Natural killer cell treated with Interleukin-12 subunit alpha and Interleukin-12 subunit beta and Interleukin-15 and Interleukin-18, amount 100 ng/mL, for 72 hours (primary cell): ENCODE measurements at regions not wholly inside any gene's neighbourhood (a gene's known extent, or its start where the extent isn't known, plus 50 kb on each side); places are given as distances from the start of the nearest gene placed in this dataset.
A peak's percentile ranks its signal among the peaks of the same experiment; 100 is the strongest.
"Not testable (repeated sequence)": the region's sequence is repeated elsewhere in the genome, so short reads cannot be mapped to it uniquely, and the experiment has no call there.

Experiments
- ATAC-seq, 2 donors: fragments of 150-1000 bp; cut with Tn5 transposase in 1 of 2; sonication (Bioruptor Pico), chemical (Tn5 transposase) in 1 of 2; 2 replicates each; pipeline ENCODE4 v1.10.0; 2021
- DNase-seq: peaks from one replicate; pipeline ENCODE4 v3.0.0; 2022; ENCODE audit warnings: low spot score
- H3K27ac Mint-ChIP-seq, 2 donors: 1 replicate in 1 of 2; 2 replicates in 1 of 2; pipeline ENCODE4 v1.8.0; 2022; ENCODE audit warnings: mixed read lengths in 2 of 2, mild to moderate bottlenecking in 1 of 2, moderate library complexity in 1 of 2
- H3K27me3 Mint-ChIP-seq, 2 donors: 1 replicate in 1 of 2; 2 replicates in 1 of 2; pipeline ENCODE4 v1.8.0; 2022; ENCODE audit warnings: mixed read lengths in 2 of 2
- H3K36me3 Mint-ChIP-seq: one replicate; pipeline ENCODE4 v1.8.0; 2022; ENCODE audit warnings: mixed read lengths
- H3K4me1 Mint-ChIP-seq, 2 donors: 1 replicate in 1 of 2; 2 replicates in 1 of 2; pipeline ENCODE4 v1.8.0; 2022; ENCODE audit warnings: low read depth in 2 of 2, mixed read lengths in 2 of 2, mild to moderate bottlenecking in 1 of 2
- H3K4me3 Mint-ChIP-seq: one replicate; pipeline ENCODE4 v1.8.0; 2022; ENCODE audit warnings: mixed read lengths
- H3K9me3 Mint-ChIP-seq: 2 replicates; pipeline ENCODE4 v1.8.0; 2022; ENCODE audit warnings: mixed read lengths

GRCh38 chr2:224252631-224253030, 149.3 kb downstream of the FAM124B start:
- Mint-ChIP-seq H3K27me3 (peaks cover 18 to 34% of the 10 kb centered on the region in 2 donors), H3K36me3 (no peaks in the 10 kb centered on the region), H3K4me1 (no peaks in the 10 kb centered on the region), H3K9me3 (no peaks in the 10 kb centered on the region), H3K4me3 (no peak overlapping the region), H3K27ac (no peak overlapping the region)
- ATAC-seq: no peak
- DNase-seq: no peak

- no peaks in the 10 kb centered on the region for H3K9me3 Mint-ChIP-seq
- DNase-seq (no peak), ATAC-seq (no peak)
- no peak overlapping the region for H3K4me3 Mint-ChIP-seq
- no peaks in the 10 kb centered on the region for H3K36me3 Mint-ChIP-seq
- H3K27ac Mint-ChIP-seq: no peak overlapping the region
- H3K27me3 Mint-ChIP-seq: peaks cover 12 to 13% of the 10 kb centered on the region in 2 donors
- no peaks in the 10 kb centered on the region for H3K4me1 Mint-ChIP-seq
These were observed 152.9 kb downstream of the FAM124B start for GRCh38 chr2:224248944-224249371.

- no peak for ATAC-seq
- Mint-ChIP-seq H3K4me3 (no peak overlapping the region), H3K36me3 (no peaks in the 10 kb centered on the region), H3K27me3 (peaks cover 5 to 16% of the 10 kb centered on the region in 2 donors), H3K4me1 (no peaks in the 10 kb centered on the region), H3K9me3 (no peaks in the 10 kb centered on the region), H3K27ac (no peak overlapping the region)
- no peak for DNase-seq
These were observed 159.3 kb downstream of the FAM124B start for GRCh38 chr2:224242561-224242960.

- Mint-ChIP-seq H3K27ac (no peak overlapping the region), H3K4me1 (no peaks in the 10 kb centered on the region), H3K4me3 (no peak overlapping the region), H3K36me3 (no peaks in the 10 kb centered on the region), H3K9me3 (no peaks in the 10 kb centered on the region), H3K27me3 (peaks cover 5 to 16% of the 10 kb centered on the region in 2 donors)
- DNase-seq (no peak), ATAC-seq (no peak)
These were observed 160.1 kb downstream of the FAM124B start for GRCh38 chr2:224241812-224242211.

- Mint-ChIP-seq H3K9me3 (no peaks in the 10 kb centered on the region), H3K36me3 (no peaks in the 10 kb centered on the region), H3K4me3 (no peak overlapping the region), H3K4me1 (no peaks in the 10 kb centered on the region), H3K27ac (no peak overlapping the region), H3K27me3 (peaks cover 5 to 16% of the 10 kb centered on the region in 2 donors)
- ATAC-seq (no peak), DNase-seq (no peak)
These were observed 160.9 kb downstream of the FAM124B start for GRCh38 chr2:224241001-224241400.

- ATAC-seq (no peak), DNase-seq (no peak)
- H3K4me1 Mint-ChIP-seq: peaks cover 6% of the 10 kb centered on the region in 2 donors
- H3K36me3 Mint-ChIP-seq: no peaks in the 10 kb centered on the region
- H3K27ac Mint-ChIP-seq: no peak overlapping the region
- peaks cover 30 to 57% of the 10 kb centered on the region in 2 donors for H3K27me3 Mint-ChIP-seq
- no peak overlapping the region for H3K4me3 Mint-ChIP-seq
- H3K9me3 Mint-ChIP-seq: no peaks in the 10 kb centered on the region
These were observed 177.9 kb downstream of the FAM124B start for GRCh38 chr2:224223851-224224555.

GRCh38 chr2:224222974-224223373, 178.9 kb downstream of the FAM124B start:
- no peak for DNase-seq
- Mint-ChIP-seq H3K27ac (no peak overlapping the region), H3K27me3 (peaks cover 30 to 57% of the 10 kb centered on the region in 2 donors), H3K36me3 (no peaks in the 10 kb centered on the region), H3K4me3 (no peak overlapping the region), H3K4me1 (peaks cover 6% of the 10 kb centered on the region in 2 donors), H3K9me3 (no peaks in the 10 kb centered on the region)
- ATAC-seq: no peak

GRCh38 chr2:224222291-224222690, 179.6 kb downstream of the FAM124B start:
- Mint-ChIP-seq H3K36me3 (no peaks in the 10 kb centered on the region), H3K9me3 (no peaks in the 10 kb centered on the region), H3K4me1 (peaks cover 6% of the 10 kb centered on the region in 2 donors), H3K27ac (no peak overlapping the region), H3K27me3 (peaks cover 30 to 60% of the 10 kb centered on the region in 2 donors), H3K4me3 (no peak overlapping the region)
- ATAC-seq (no peak), DNase-seq (no peak)

- peaks cover 25 to 57% of the 10 kb centered on the region in 2 donors for H3K27me3 Mint-ChIP-seq
- no peak overlapping the region for H3K27ac Mint-ChIP-seq
These were observed 180.4 kb downstream of the FAM124B start for GRCh38 chr2:224221455-224221913.

GRCh38 chr2:224220586-224221255, 181.2 kb downstream of the FAM124B start:
- no peak overlapping the region for H3K27ac Mint-ChIP-seq
- H3K4me3 Mint-ChIP-seq: peak overlapping the region; percentile 5
- no peaks in the 10 kb centered on the region for H3K36me3 Mint-ChIP-seq
- H3K9me3 Mint-ChIP-seq: no peaks in the 10 kb centered on the region
- no peak for DNase-seq
- H3K4me1 Mint-ChIP-seq: peaks cover 6% of the 10 kb centered on the region in 2 donors
- ATAC-seq: peak in 1 of 2 donors; percentile 48
- peaks cover 22 to 54% of the 10 kb centered on the region in 2 donors for H3K27me3 Mint-ChIP-seq

More at GRCh38 chr2:224221455-224221913, 180.4 kb downstream of the FAM124B start:
- no peaks in the 10 kb centered on the region for H3K36me3 Mint-ChIP-seq
- ATAC-seq: no peak
- H3K4me3 Mint-ChIP-seq: no peak overlapping the region
- H3K4me1 Mint-ChIP-seq: peaks cover 6% of the 10 kb centered on the region in 2 donors
- DNase-seq: no peak
- H3K9me3 Mint-ChIP-seq: no peaks in the 10 kb centered on the region

- DNase-seq (no peak), ATAC-seq (no peak)
- H3K4me3 Mint-ChIP-seq: no peak overlapping the region
- no peaks in the 10 kb centered on the region for H3K9me3 Mint-ChIP-seq
- peaks cover 6% of the 10 kb centered on the region in 2 donors for H3K4me1 Mint-ChIP-seq
- no peak overlapping the region for H3K27ac Mint-ChIP-seq
- no peaks in the 10 kb centered on the region for H3K36me3 Mint-ChIP-seq
- H3K27me3 Mint-ChIP-seq: peaks cover 24 to 55% of the 10 kb centered on the region in 2 donors
These were observed 180.7 kb upstream of the SERPINE2 start for GRCh38 chr2:224219781-224220180.

GRCh38 chr2:224217962-224218347, 178.9 kb upstream of the SERPINE2 start:
- Mint-ChIP-seq H3K4me1 (peaks cover 6% of the 10 kb centered on the region in 2 donors), H3K9me3 (no peaks in the 10 kb centered on the region), H3K36me3 (no peaks in the 10 kb centered on the region), H3K4me3 (no peak overlapping the region), H3K27me3 (peaks cover 29 to 72% of the 10 kb centered on the region in 2 donors), H3K27ac (no peak overlapping the region)
- no peak for DNase-seq
- ATAC-seq: no peak

- H3K27ac Mint-ChIP-seq: no peak overlapping the region
- no peaks in the 10 kb centered on the region for H3K36me3 Mint-ChIP-seq
- H3K27me3 Mint-ChIP-seq: peaks cover 27 to 67% of the 10 kb centered on the region in 2 donors
- ATAC-seq (no peak), DNase-seq (no peak)
- no peaks in the 10 kb centered on the region for H3K9me3 Mint-ChIP-seq
- H3K4me1 Mint-ChIP-seq: peaks cover 6% of the 10 kb centered on the region in 2 donors
- no peak overlapping the region for H3K4me3 Mint-ChIP-seq
These were observed 178.3 kb upstream of the SERPINE2 start for GRCh38 chr2:224217233-224217961.

- H3K4me3 Mint-ChIP-seq, ATAC-seq, H3K27ac Mint-ChIP-seq, H3K4me1 Mint-ChIP-seq, H3K36me3 Mint-ChIP-seq, DNase-seq, H3K9me3 Mint-ChIP-seq: not testable (repeated sequence)
- H3K27me3 Mint-ChIP-seq: peaks cover 18 to 49% of the 10 kb centered on the region in 2 donors
These were observed 176.5 kb upstream of the SERPINE2 start for GRCh38 chr2:224215611-224216010.
